NB4 (cell line): ENCODE measurements at regions not wholly inside any gene's neighbourhood (a gene's known extent, or its start where the extent isn't known, plus 50 kb on each side); places are given as distances from the start of the nearest gene placed in this dataset.

ENCODE experiments used
- DNase-seq: peaks from one replicate; pipeline ENCODE4 v3.0.0; 2010; ENCODE audit warnings: low read depth
- H3K4me3 ChIP-seq: one replicate; pipeline ENCODE4 v1.5.1; 2011; ENCODE audit warnings: mild to moderate bottlenecking, low read depth, low read length, moderate library complexity
- CTCF ChIP-seq: IDR thresholded peaks from one replicate; pipeline ENCODE4 v1.5.1; 2012; ENCODE audit warnings: low read depth, low read length
- MYC ChIP-seq: IDR thresholded peaks from 2 replicates; pipeline ENCODE4 v1.6.1; 2011; ENCODE audit warnings: low read depth, low read length
- POLR2A ChIP-seq: IDR thresholded peaks from 2 replicates; pipeline ENCODE4 v1.6.1; 2011; ENCODE audit warnings: mild to moderate bottlenecking; ENCODE audit not compliant: insufficient read length; ENCODE audit errors: extremely low read depth
- TF ChIP-seq, protein P1 (sequence below): IDR thresholded peaks from 2 replicates; pipeline ENCODE4 v1.6.1; 2011; ENCODE audit warnings: low read depth, low read length

- H3K4me3 ChIP-seq, result no peak overlapping the region
- TF ChIP-seq MYC, result no peak
- DNase-seq, result no peak
Observed at GRCh38 chr2:146771531-146771930, 1073.3 kb upstream of the ACVR2A start.

GRCh38 chr2:146764301-146764700, 1080.5 kb upstream of the ACVR2A start:
- DNase-seq, result no peak
- TF ChIP-seq MYC, result no peak
- no peak for TF ChIP-seq CTCF
- H3K4me3 ChIP-seq, result no peak overlapping the region

GRCh38 chr2:146762786-146763185, 1082.0 kb upstream of the ACVR2A start:
- no peak for DNase-seq
- no peak overlapping the region for H3K4me3 ChIP-seq
- TF ChIP-seq CTCF (no peak), MYC (no peak), POLR2A (no peak)
- TF ChIP-seq, protein P1, sequence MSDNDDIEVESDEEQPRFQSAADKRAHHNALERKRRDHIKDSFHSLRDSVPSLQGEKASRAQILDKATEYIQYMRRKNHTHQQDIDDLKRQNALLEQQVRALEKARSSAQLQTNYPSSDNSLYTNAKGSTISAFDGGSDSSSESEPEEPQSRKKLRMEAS, result no peak

GRCh38 chr2:146754606-146755005, 1090.2 kb upstream of the ACVR2A start:
- H3K4me3 ChIP-seq, result no peak overlapping the region
- no peak for DNase-seq
- TF ChIP-seq, protein P1, result no peak
- TF ChIP-seq POLR2A, result no peak

GRCh38 chr2:146748046-146748445, 1096.8 kb upstream of the ACVR2A start:
- DNase-seq, result no peak
- TF ChIP-seq, protein P1, result no peak
- TF ChIP-seq POLR2A (no peak), MYC (no peak), CTCF (no peak)
- no peak overlapping the region for H3K4me3 ChIP-seq

- H3K4me3 ChIP-seq, result no peak overlapping the region
- DNase-seq, result no peak
- TF ChIP-seq CTCF, result no peak
- no peak for TF ChIP-seq MYC
- TF ChIP-seq POLR2A, result no peak
- TF ChIP-seq, protein P1, result no peak
Observed at GRCh38 chr2:146741260-146741659, 1103.6 kb upstream of the ACVR2A start.

DNA sequence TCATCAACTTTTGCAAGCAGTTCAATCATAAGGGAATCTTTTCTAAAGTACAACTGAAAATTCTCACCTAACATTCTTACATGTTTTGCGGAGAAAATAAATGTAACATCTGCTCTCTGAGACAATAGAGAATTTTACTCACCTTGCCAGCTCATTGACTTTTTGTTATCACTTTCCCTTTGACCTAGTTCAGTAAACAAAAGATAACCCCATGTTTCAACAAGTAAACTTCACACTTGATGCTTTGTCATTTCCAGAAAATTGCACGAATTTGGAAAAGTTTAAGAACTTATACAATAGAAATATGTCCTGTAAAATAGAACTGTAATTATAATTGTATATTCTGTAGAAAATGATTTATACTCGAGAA, 1110.0 kb upstream of the ACVR2A start:
- no peak for DNase-seq
- no peak overlapping the region for H3K4me3 ChIP-seq
- no peak for TF ChIP-seq MYC
- TF ChIP-seq POLR2A, result no peak
- no peak for TF ChIP-seq CTCF
- TF ChIP-seq, protein P1, result no peak
